Liver (tissue), 8 donors: ENCODE measurements at regions not wholly inside any gene's neighbourhood (a gene's known extent, or its start where the extent isn't known, plus 50 kb on each side); places are given as distances from the start of the nearest gene placed in this dataset.

Experiments used
- DNase-seq: peaks from one replicate; pipeline ENCODE4 v3.0.0-alpha.2; 2017; ENCODE audit warnings: low spot score
- H3K27ac ChIP-seq, 2 donors: one replicate each; pipeline ENCODE4 v1.7.0; 2013; ENCODE audit warnings: inconsistent platforms in 2 of 2, low read length in 2 of 2, control low read depth in 1 of 2, low read depth in 1 of 2, mild to moderate bottlenecking in 1 of 2
- H3K27me3 ChIP-seq, 4 donors: one replicate each; pipeline versions ENCODE4 v1.6.1 to v1.7.0; 2013; ENCODE audit warnings: low read length in 3 of 4, inconsistent platforms in 1 of 4, mild to moderate bottlenecking in 1 of 4, moderate library complexity in 1 of 4; ENCODE audit not compliant: control insufficient read depth in 4 of 4, insufficient read depth in 4 of 4
- H3K36me3 ChIP-seq, 4 donors: one replicate each; pipeline versions ENCODE4 v1.6.1 to v1.7.0; 2013; ENCODE audit warnings: low read length in 3 of 4, mild to moderate bottlenecking in 3 of 4, low read depth in 1 of 4, moderate library complexity in 1 of 4; ENCODE audit not compliant: control insufficient read depth in 4 of 4, insufficient read depth in 3 of 4
- H3K4me1 ChIP-seq, 4 donors: one replicate each; pipeline versions ENCODE4 v1.6.1 to v1.7.0; 2013; ENCODE audit warnings: low read length in 3 of 4, mild to moderate bottlenecking in 3 of 4, moderate library complexity in 1 of 4; ENCODE audit not compliant: control insufficient read depth in 4 of 4, insufficient read depth in 4 of 4
- H3K4me3 ChIP-seq, 3 donors: one replicate each; pipeline versions ENCODE4 v1.6.1 to v1.7.0; 2013; ENCODE audit warnings: low read length in 3 of 3, control low read depth in 1 of 3, low read depth in 1 of 3, mild to moderate bottlenecking in 1 of 3
- H3K9ac ChIP-seq, 2 donors: one replicate each; pipeline ENCODE4 v1.7.0; 2013; ENCODE audit warnings: low read length in 2 of 2, mild to moderate bottlenecking in 2 of 2, moderate library complexity in 2 of 2, control low read depth in 1 of 2, low read depth in 1 of 2
- H3K9me3 ChIP-seq, 4 donors: one replicate each; pipeline versions ENCODE4 v1.6.1 to v1.7.0; 2013; ENCODE audit warnings: low read length in 3 of 4; ENCODE audit not compliant: control insufficient read depth in 4 of 4
- EGR1 ChIP-seq, 2 donors: IDR thresholded peaks; 2 replicates each; pipeline ENCODE4 v1.6.1; 2016 to 2018; ENCODE audit warnings: antibody characterized with exemption in 2 of 2, low read depth in 2 of 2
- FOXA1 ChIP-seq: IDR thresholded peaks from 2 replicates; pipeline ENCODE4 v1.6.1; 2016; ENCODE audit warnings: antibody characterized with exemption
- FOXA2 ChIP-seq: IDR thresholded peaks from 2 replicates; pipeline ENCODE4 v1.6.1; 2016; ENCODE audit warnings: antibody characterized with exemption
- GABPA ChIP-seq, 2 donors: IDR thresholded peaks in 1 of 2; conservative IDR thresholded peaks in 1 of 2; 2 replicates each; pipeline ENCODE4 v1.6.1; 2016; ENCODE audit warnings: antibody characterized with exemption in 2 of 2, mild to moderate bottlenecking in 1 of 2, moderate library complexity in 1 of 2
- HNF4A ChIP-seq, 2 donors: conservative IDR thresholded peaks; 2 replicates each; pipeline ENCODE4 v1.6.1; 2016; ENCODE audit warnings: antibody characterized with exemption in 2 of 2, mild to moderate bottlenecking in 2 of 2
- HNF4G ChIP-seq: IDR thresholded peaks from 2 replicates; pipeline ENCODE4 v1.6.1; 2016; ENCODE audit warnings: antibody characterized with exemption
- JUND ChIP-seq, 2 donors: IDR thresholded peaks; 2 replicates each; pipeline ENCODE4 v1.6.1; 2016; ENCODE audit warnings: antibody characterized with exemption in 2 of 2
- MAX ChIP-seq: IDR thresholded peaks from 2 replicates; pipeline ENCODE4 v1.6.1; 2016; ENCODE audit warnings: antibody characterized with exemption
- NR2F2 ChIP-seq: IDR thresholded peaks from 2 replicates; pipeline ENCODE4 v1.6.1; 2016; ENCODE audit warnings: antibody characterized with exemption
- RAD21 ChIP-seq, 2 donors: IDR thresholded peaks; 2 replicates each; pipeline ENCODE4 v1.6.1; 2016; ENCODE audit warnings: antibody characterized with exemption in 2 of 2, mild to moderate bottlenecking in 2 of 2
- REST ChIP-seq: IDR thresholded peaks from 2 replicates; pipeline ENCODE4 v1.6.1; 2016; ENCODE audit warnings: antibody characterized with exemption, mild to moderate bottlenecking
- RXRA ChIP-seq, 2 donors: IDR thresholded peaks; 2 replicates each; pipeline ENCODE4 v1.6.1; 2017 to 2018; ENCODE audit warnings: antibody characterized with exemption in 2 of 2, mild to moderate bottlenecking in 1 of 2
- SP1 ChIP-seq: IDR thresholded peaks from 2 replicates; pipeline ENCODE4 v1.6.1; 2018; ENCODE audit warnings: antibody characterized with exemption, mild to moderate bottlenecking
- TAF1 ChIP-seq: conservative IDR thresholded peaks from 2 replicates; pipeline ENCODE4 v1.6.1; 2016; ENCODE audit warnings: antibody characterized with exemption, mild to moderate bottlenecking
- YY1 ChIP-seq: IDR thresholded peaks from 2 replicates; pipeline ENCODE4 v1.6.1; 2016; ENCODE audit warnings: antibody characterized with exemption, mild to moderate bottlenecking
- WGBS: extraction: QIAGEN DNeasy Blood & Tissue Kit; methylation state at CpG from one replicate; pipeline ENCODE4 v1.1.7; 2013; 5-methylcytosine and 5-hydroxymethylcytosine counted together
- TF ChIP-seq, protein P1 (sequence below): IDR thresholded peaks from 2 replicates; pipeline ENCODE4 v1.6.1; 2016; ENCODE audit warnings: antibody characterized with exemption
- TF ChIP-seq, protein P2 (sequence below): fragments of 150-350 bp; IDR thresholded peaks from 2 replicates; pipeline ENCODE4 v1.5.1; 2017; ENCODE audit warnings: improper control_type of control experiment, low read depth, low read length; ENCODE audit not compliant: missing input control
- TF ChIP-seq, protein P3 (sequence below): IDR thresholded peaks from 2 replicates; pipeline ENCODE4 v1.6.1; 2016; ENCODE audit warnings: antibody characterized with exemption
- donor health status: healthy.
- donor health status: healthy.
- donor health status: healthy.
- donor health status: healthy.
- donor health status: healthy.

- no peaks in the 10 kb centered on the region for H3K27me3 ChIP-seq
- H3K36me3 ChIP-seq: no peaks in the 10 kb centered on the region
- no peaks in the 10 kb centered on the region for H3K4me1 ChIP-seq
- WGBS: 66% methylated on average over 26 of the region's 26 CpGs
- no peak for DNase-seq
- H3K4me3 ChIP-seq: no peak overlapping the region
- H3K9ac ChIP-seq: no peak overlapping the region
- no peaks in the 10 kb centered on the region for H3K9me3 ChIP-seq
- TF ChIP-seq EGR1 (IDR thresholded peaks at IDR 0.05; ENCODE audit: low read depth in 2 of 2) (no peak), SP1 (no peak), MAX (no peak), NR2F2 (no peak), JUND (IDR thresholded peaks at IDR 0.05) (no peak), HNF4A (conservative IDR thresholded peaks at IDR 0.05) (no peak)
- TF ChIP-seq, protein P1, sequence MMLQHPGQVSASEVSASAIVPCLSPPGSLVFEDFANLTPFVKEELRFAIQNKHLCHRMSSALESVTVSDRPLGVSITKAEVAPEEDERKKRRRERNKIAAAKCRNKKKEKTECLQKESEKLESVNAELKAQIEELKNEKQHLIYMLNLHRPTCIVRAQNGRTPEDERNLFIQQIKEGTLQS: no peak
- H3K27ac ChIP-seq: no peak overlapping the region
Observed at GRCh38 chr1:76764638-76765454, 102.4 kb upstream of the ST6GALNAC5 start.

DNA sequence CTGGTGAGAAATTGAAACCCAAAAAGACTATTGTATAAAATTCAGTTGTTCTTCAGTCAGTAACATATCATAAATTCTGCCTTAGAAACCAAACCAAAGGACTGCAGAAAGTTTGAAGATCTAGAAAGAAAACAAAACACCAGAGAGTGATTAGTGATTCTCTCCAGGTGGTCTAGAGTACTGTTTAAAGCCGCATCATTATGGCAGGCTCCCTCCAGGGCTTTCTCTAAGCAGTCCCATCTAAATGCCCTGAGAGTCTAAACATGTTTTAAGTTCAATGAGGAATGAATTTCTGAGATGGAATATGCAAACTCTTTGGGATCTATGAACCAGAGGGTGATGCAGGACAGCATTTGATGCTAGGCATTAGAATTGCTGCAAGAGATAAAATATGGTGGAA is 100.9 kb upstream of the ST6GALNAC5 start:
- H3K4me3 ChIP-seq: no peak overlapping the region
- H3K9me3 ChIP-seq: no peaks in the 10 kb centered on the region
- TF ChIP-seq, protein P2, sequence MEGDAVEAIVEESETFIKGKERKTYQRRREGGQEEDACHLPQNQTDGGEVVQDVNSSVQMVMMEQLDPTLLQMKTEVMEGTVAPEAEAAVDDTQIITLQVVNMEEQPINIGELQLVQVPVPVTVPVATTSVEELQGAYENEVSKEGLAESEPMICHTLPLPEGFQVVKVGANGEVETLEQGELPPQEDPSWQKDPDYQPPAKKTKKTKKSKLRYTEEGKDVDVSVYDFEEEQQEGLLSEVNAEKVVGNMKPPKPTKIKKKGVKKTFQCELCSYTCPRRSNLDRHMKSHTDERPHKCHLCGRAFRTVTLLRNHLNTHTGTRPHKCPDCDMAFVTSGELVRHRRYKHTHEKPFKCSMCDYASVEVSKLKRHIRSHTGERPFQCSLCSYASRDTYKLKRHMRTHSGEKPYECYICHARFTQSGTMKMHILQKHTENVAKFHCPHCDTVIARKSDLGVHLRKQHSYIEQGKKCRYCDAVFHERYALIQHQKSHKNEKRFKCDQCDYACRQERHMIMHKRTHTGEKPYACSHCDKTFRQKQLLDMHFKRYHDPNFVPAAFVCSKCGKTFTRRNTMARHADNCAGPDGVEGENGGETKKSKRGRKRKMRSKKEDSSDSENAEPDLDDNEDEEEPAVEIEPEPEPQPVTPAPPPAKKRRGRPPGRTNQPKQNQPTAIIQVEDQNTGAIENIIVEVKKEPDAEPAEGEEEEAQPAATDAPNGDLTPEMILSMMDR: no peak
- no peak for TF ChIP-seq TAF1
- TF ChIP-seq EGR1 (IDR thresholded peaks at IDR 0.05; ENCODE audit: low read depth in 2 of 2): no peak
- TF ChIP-seq, protein P3, sequence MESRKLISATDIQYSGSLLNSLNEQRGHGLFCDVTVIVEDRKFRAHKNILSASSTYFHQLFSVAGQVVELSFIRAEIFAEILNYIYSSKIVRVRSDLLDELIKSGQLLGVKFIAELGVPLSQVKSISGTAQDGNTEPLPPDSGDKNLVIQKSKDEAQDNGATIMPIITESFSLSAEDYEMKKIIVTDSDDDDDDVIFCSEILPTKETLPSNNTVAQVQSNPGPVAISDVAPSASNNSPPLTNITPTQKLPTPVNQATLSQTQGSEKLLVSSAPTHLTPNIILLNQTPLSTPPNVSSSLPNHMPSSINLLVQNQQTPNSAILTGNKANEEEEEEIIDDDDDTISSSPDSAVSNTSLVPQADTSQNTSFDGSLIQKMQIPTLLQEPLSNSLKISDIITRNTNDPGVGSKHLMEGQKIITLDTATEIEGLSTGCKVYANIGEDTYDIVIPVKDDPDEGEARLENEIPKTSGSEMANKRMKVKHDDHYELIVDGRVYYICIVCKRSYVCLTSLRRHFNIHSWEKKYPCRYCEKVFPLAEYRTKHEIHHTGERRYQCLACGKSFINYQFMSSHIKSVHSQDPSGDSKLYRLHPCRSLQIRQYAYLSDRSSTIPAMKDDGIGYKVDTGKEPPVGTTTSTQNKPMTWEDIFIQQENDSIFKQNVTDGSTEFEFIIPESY: no peak
- TF ChIP-seq NR2F2: no peak
- TF ChIP-seq RAD21 (IDR thresholded peaks at IDR 0.05): no peak
- TF ChIP-seq FOXA2: no peak
- no peak for TF ChIP-seq FOXA1
- no peak for TF ChIP-seq REST
- TF ChIP-seq HNF4G: no peak
- TF ChIP-seq GABPA (IDR thresholded peaks at IDR 0.05 in 1 of 2, conservative IDR thresholded peaks at IDR 0.05 in 1 of 2): no peak
- TF ChIP-seq JUND (IDR thresholded peaks at IDR 0.05): no peak
- TF ChIP-seq RXRA (IDR thresholded peaks at IDR 0.05): no peak
- TF ChIP-seq, protein P1: no peak
- no peak for TF ChIP-seq YY1
- no peak for TF ChIP-seq MAX
- TF ChIP-seq SP1: no peak
- TF ChIP-seq HNF4A (conservative IDR thresholded peaks at IDR 0.05): no peak
- H3K36me3 ChIP-seq: no peaks in the 10 kb centered on the region
- WGBS: 75% methylated on average over 1 of the region's 1 CpG
- DNase-seq: no peak
- H3K27me3 ChIP-seq: no peaks in the 10 kb centered on the region
- H3K27ac ChIP-seq: no peak overlapping the region
- H3K4me1 ChIP-seq: no peaks in the 10 kb centered on the region
- H3K9ac ChIP-seq: no peak overlapping the region
